ENCODE measurements at regions not wholly inside any gene's neighbourhood (a gene's known extent, or its start where the extent isn't known, plus 50 kb on each side); places are given as distances from the start of the nearest gene placed in this dataset.

GRCh38 chr10:52915391-52915790, 142.8 kb upstream of the MBL2 start:
- intact Hi-C loops (cut with DNase I, micrococcal nuclease), result no loop called here
- TF ChIP-seq CTCF (IDR thresholded peaks at IDR 0.05), result no peak
- Histone ChIP-seq H3K4me1 (ENCODE audit: low read depth) (no peaks in the 10 kb centered on the region), H3K4me3 (no peak overlapping the region), H3K9me3 (no peaks in the 10 kb centered on the region), H3K36me3 (ENCODE audit: low read depth) (no peaks in the 10 kb centered on the region)
- no peak for DNase-seq
- ATAC-seq, result no peak

GRCh38 chr10:52911163-52911562, 138.6 kb upstream of the MBL2 start:
- no peak for DNase-seq
- Histone ChIP-seq H3K36me3 (ENCODE audit: low read depth) (no peaks in the 10 kb centered on the region), H3K4me1 (ENCODE audit: low read depth) (no peaks in the 10 kb centered on the region), H3K9me3 (no peaks in the 10 kb centered on the region), H3K4me3 (no peak overlapping the region)
- TF ChIP-seq CTCF (IDR thresholded peaks at IDR 0.05), result no peak
- intact Hi-C loops (cut with DNase I, micrococcal nuclease), result no loop called here
- ATAC-seq, result no peak

- no peaks in the 10 kb centered on the region for H3K9me3 ChIP-seq
Observed at GRCh38 chr10:52908478-52908877, 135.9 kb upstream of the MBL2 start.

DNA sequence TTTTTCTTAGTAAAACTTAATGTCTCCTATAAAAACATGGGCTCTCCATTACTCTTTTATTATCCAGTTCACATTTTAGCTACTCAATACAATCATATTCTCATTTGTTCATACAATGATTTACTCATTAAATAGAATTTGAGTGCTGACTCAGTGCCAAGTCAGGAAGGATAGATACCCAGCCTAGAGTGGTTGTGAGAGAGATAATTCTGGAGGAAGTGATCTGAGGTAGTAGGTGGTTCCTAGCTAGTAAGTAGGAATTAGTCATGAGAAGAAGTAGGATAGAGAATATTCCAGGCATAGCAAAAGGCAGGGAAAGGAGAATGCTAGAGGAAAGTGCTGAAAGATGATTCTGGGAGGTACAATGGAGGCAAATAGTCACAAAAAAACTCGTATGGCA, 133.5 kb upstream of the MBL2 start:
- no peaks in the 10 kb centered on the region for H3K9me3 ChIP-seq
- no peak for TF ChIP-seq CTCF (IDR thresholded peaks at IDR 0.05)
- H3K4me3 ChIP-seq, result no peak overlapping the region
- DNase-seq (no peak), ATAC-seq (no peak)
- no peaks in the 10 kb centered on the region for H3K36me3 ChIP-seq (ENCODE audit: low read depth)
- H3K4me1 ChIP-seq (ENCODE audit: low read depth), result no peaks in the 10 kb centered on the region
- intact Hi-C loops (cut with DNase I, micrococcal nuclease), result no loop called here

More at GRCh38 chr10:52908478-52908877, 135.9 kb upstream of the MBL2 start:
- TF ChIP-seq CTCF (IDR thresholded peaks at IDR 0.05), result no peak
- no peaks in the 10 kb centered on the region for H3K4me1 ChIP-seq (ENCODE audit: low read depth)
- intact Hi-C loops (cut with DNase I, micrococcal nuclease), result no loop called here
- no peak for ATAC-seq
- no peak overlapping the region for H3K4me3 ChIP-seq
- no peak for DNase-seq
- H3K36me3 ChIP-seq (ENCODE audit: low read depth), result no peaks in the 10 kb centered on the region

DNA sequence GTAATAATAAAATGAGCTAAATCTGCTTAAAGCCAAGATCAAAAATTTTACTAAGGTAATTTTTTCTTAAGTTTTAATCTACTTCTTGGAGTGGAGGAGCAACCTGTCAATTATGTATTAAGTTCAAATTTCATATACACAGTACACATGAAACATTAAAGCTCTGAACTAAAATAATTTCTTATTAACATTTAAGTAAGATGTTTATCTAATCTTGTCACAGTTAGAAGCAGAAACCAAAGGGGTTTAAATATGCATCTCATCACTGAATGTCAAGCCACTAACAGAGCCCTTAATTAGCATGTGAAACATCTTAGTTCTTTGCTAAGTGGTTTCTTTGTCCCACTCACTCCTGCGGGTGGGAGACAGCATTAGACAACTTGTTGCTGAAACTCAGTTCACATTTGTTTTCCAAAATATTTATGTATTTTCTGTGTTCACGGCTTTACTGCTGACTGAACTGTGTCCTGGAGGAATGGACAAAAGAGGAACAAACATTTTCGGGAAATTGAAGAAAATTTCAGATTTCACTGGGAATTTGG, 130.9 kb upstream of the MBL2 start:
- H3K4me3 ChIP-seq, result no peak overlapping the region
- no peaks in the 10 kb centered on the region for H3K4me1 ChIP-seq (ENCODE audit: low read depth)
- no peaks in the 10 kb centered on the region for H3K36me3 ChIP-seq (ENCODE audit: low read depth)
- no peaks in the 10 kb centered on the region for H3K9me3 ChIP-seq
- ATAC-seq (no peak), DNase-seq (no peak)
- TF ChIP-seq CTCF (IDR thresholded peaks at IDR 0.05), result no peak
- intact Hi-C loops (cut with DNase I, micrococcal nuclease), result no loop called here

DNA sequence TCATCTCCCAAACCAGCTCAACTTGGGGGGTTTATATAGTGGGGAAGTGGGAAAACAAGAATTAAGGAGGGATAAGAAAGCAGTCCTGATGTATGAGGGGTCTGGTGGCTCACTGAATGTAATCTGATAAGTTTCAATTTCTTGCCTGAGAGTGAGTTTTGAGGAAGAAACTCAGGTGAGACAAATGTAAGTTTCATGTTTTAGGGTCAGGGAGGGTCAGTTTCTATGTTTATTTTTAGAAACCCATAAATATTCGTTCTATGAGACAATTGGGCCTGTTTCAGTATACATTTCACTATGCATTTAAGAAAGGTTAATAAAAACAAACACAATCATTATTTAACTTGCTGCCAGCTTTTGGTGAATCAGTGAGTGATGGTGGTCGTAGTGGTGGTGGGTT, 128.0 kb upstream of the MBL2 start:
- ATAC-seq, result no peak
- no peak for DNase-seq
- H3K4me1 ChIP-seq (ENCODE audit: low read depth), result no peaks in the 10 kb centered on the region
- H3K9me3 ChIP-seq, result no peaks in the 10 kb centered on the region
- intact Hi-C loops (cut with DNase I, micrococcal nuclease), result no loop called here
- TF ChIP-seq CTCF (IDR thresholded peaks at IDR 0.05), result no peak
- no peak overlapping the region for H3K4me3 ChIP-seq
- no peaks in the 10 kb centered on the region for H3K36me3 ChIP-seq (ENCODE audit: low read depth)

Measured in mucosa of descending colon (tissue), 3 donors.